Glutamatergic neuron (in vitro differentiated cells): ENCODE measurements at regions not wholly inside any gene's neighbourhood (a gene's known extent, or its start where the extent isn't known, plus 50 kb on each side); places are given as distances from the start of the nearest gene placed in this dataset.

Source experiments
- DNase-seq: peaks from one replicate; pipeline ENCODE4 v3.0.0; 2022
- H3K27ac Mint-ChIP-seq: one replicate; pipeline ENCODE4 v1.8.0; 2020; ENCODE audit warnings: mild to moderate bottlenecking, mixed read lengths, inconsistent platforms; ENCODE audit not compliant: unreplicated experiment
- H3K27me3 Mint-ChIP-seq: one replicate; pipeline ENCODE4 v1.8.0; 2020; ENCODE audit warnings: mild to moderate bottlenecking, moderate library complexity, mixed read lengths, inconsistent platforms; ENCODE audit not compliant: unreplicated experiment
- H3K36me3 Mint-ChIP-seq: one replicate; pipeline ENCODE4 v1.8.0; 2020; ENCODE audit warnings: mild to moderate bottlenecking, mixed read lengths, inconsistent platforms; ENCODE audit not compliant: unreplicated experiment
- H3K4me1 Mint-ChIP-seq: one replicate; pipeline ENCODE4 v1.8.0; 2020; ENCODE audit warnings: mild to moderate bottlenecking, low read depth, mixed read lengths, inconsistent platforms; ENCODE audit not compliant: unreplicated experiment
- H3K4me3 Mint-ChIP-seq: one replicate; pipeline ENCODE4 v1.8.0; 2020; ENCODE audit warnings: mild to moderate bottlenecking, mixed read lengths, inconsistent platforms; ENCODE audit not compliant: unreplicated experiment
- H3K9me3 Mint-ChIP-seq: one replicate; pipeline ENCODE4 v1.8.0; 2020; ENCODE audit warnings: mild to moderate bottlenecking, moderate library complexity, mixed read lengths, inconsistent platforms; ENCODE audit not compliant: unreplicated experiment
- TF ChIP-seq, protein P1 (sequence below): fragments of 200-600 bp; sonication (generic); IDR thresholded peaks from one replicate; pipeline ENCODE4 v1.5.0; 2021; ENCODE audit not compliant: partially characterized antibody, unreplicated experiment

DNA sequence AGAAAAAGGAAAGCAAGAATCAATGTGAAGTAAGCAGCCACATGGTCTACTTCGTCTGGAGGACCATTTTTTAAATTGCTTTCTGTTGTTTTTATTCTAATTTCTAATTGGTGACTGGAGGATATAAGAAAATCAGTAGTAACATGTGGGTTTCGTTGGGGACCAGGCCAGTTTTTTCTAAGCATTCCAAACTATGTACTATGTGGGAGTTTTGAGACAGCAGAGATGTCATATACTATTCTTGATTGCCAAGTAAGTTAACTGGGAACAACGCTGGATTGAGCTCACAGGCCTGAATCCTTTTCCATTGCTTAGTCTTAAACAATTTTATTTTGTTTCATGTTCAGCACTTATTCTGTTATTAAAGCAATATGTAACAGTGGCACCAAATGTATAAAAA lies 225.7 kb downstream of the TMEM167A start:
- H3K27ac Mint-ChIP-seq: no peak overlapping the region
- no peaks in the 10 kb centered on the region for H3K27me3 Mint-ChIP-seq
- peaks cover 4% of the 10 kb centered on the region for H3K36me3 Mint-ChIP-seq
- no peak overlapping the region for H3K4me3 Mint-ChIP-seq
- DNase-seq: no peak
- peaks cover under 1% of the 10 kb centered on the region for H3K9me3 Mint-ChIP-seq
- TF ChIP-seq, protein P1, sequence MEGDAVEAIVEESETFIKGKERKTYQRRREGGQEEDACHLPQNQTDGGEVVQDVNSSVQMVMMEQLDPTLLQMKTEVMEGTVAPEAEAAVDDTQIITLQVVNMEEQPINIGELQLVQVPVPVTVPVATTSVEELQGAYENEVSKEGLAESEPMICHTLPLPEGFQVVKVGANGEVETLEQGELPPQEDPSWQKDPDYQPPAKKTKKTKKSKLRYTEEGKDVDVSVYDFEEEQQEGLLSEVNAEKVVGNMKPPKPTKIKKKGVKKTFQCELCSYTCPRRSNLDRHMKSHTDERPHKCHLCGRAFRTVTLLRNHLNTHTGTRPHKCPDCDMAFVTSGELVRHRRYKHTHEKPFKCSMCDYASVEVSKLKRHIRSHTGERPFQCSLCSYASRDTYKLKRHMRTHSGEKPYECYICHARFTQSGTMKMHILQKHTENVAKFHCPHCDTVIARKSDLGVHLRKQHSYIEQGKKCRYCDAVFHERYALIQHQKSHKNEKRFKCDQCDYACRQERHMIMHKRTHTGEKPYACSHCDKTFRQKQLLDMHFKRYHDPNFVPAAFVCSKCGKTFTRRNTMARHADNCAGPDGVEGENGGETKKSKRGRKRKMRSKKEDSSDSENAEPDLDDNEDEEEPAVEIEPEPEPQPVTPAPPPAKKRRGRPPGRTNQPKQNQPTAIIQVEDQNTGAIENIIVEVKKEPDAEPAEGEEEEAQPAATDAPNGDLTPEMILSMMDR: no peak
- H3K4me1 Mint-ChIP-seq: peaks cover 4% of the 10 kb centered on the region

DNA sequence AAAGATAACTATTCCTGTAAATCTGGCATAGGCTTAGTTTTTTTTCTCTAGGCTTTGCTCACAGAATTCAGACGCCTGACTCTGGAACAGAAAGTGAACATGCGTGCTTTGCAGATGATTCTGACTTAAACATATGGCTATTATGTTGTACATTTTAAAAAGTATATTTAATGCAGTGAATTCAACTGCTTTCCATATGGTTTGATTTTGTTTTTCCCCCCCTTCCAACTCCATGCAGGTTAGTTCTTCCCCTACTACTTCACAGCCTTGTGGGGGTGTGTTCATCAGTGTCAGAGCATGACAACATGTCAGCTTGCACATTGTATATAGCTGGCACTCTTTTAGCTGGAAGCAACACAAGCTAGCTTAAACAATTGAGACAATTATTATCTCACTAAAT lies 226.8 kb downstream of the TMEM167A start:
- Mint-ChIP-seq H3K36me3 (peaks cover 5% of the 10 kb centered on the region), H3K27me3 (no peaks in the 10 kb centered on the region), H3K9me3 (peaks cover 2% of the 10 kb centered on the region), H3K4me1 (peaks cover 4% of the 10 kb centered on the region), H3K27ac (no peak overlapping the region), H3K4me3 (no peak overlapping the region)
- TF ChIP-seq, protein P1: no peak
- no peak for DNase-seq

DNA sequence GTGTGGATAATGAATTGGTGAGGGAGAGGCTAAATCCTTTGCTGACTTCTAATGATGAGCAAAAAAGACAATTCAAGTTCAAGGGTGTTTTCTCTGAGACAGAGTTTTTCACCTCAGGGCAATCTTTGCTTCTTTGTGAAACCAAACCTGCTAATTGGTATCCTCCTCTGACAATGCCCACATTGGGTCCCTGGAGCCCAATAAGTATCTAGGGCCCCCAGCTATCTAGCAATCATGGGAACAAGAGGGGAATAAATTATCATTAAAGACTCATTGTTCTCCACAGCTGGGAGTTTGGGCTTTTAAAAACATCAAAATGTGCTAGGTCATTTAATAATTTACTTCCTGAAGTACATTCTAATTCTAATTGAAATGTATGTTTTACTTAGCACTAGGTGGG lies 227.3 kb downstream of the TMEM167A start:
- H3K36me3 Mint-ChIP-seq: peaks cover 5% of the 10 kb centered on the region
- no peak overlapping the region for H3K4me3 Mint-ChIP-seq
- H3K4me1 Mint-ChIP-seq: peaks cover 4% of the 10 kb centered on the region
- no peak for DNase-seq
- H3K27me3 Mint-ChIP-seq: no peaks in the 10 kb centered on the region
- H3K27ac Mint-ChIP-seq: no peak overlapping the region
- H3K9me3 Mint-ChIP-seq: peaks cover 2% of the 10 kb centered on the region
- TF ChIP-seq, protein P1: no peak

DNA sequence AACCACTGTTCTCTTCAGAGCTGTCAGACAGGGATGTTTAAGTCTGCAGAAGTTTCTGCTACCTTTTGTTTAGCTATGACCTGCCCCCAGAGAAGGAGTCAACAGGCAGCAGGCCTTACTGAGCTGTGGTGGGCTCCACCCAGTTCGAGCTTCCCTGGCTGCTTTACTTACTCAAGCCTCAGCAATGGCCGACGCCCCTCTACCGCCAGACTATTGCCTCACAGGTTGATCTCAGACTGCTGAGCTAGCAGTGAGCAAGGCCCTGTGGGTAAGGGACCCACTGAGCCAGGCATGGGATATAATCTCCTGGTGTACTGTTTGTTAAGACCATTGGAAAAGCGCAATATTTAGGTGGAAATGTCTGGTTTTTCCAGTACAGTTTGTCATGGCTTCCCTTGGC lies 229.6 kb downstream of the TMEM167A start:
- no peak overlapping the region for H3K4me3 Mint-ChIP-seq
- no peak overlapping the region for H3K27ac Mint-ChIP-seq
- H3K9me3 Mint-ChIP-seq: peaks cover 2% of the 10 kb centered on the region
- peaks cover 5% of the 10 kb centered on the region for H3K36me3 Mint-ChIP-seq
- peaks cover 4% of the 10 kb centered on the region for H3K4me1 Mint-ChIP-seq
- no peaks in the 10 kb centered on the region for H3K27me3 Mint-ChIP-seq
- TF ChIP-seq, protein P1: no peak
- DNase-seq: no peak

DNA sequence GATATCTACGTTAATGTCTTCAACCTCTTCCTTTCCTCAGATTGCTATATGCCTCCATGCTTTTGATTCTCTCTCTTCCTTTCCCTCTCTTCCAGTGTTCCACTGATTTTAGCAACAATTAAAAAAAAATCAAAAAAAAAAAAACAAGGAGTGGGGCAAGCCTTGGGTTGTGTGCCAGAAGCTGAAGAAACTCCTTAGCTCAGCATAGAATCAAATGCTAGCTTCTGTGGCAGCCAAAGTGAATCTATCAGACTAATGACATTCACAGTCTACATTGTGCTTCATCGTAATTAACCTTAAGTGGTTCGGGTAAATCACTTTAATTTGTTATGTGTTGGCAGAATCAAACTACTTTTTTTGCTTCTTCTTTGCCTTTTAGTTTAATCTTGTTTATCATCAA lies 237.3 kb downstream of the TMEM167A start:
- TF ChIP-seq, protein P1: no peak
- Mint-ChIP-seq H3K9me3 (peaks cover 9% of the 10 kb centered on the region), H3K27me3 (no peaks in the 10 kb centered on the region), H3K4me3 (no peak overlapping the region), H3K27ac (no peak overlapping the region), H3K36me3 (peaks cover 13% of the 10 kb centered on the region), H3K4me1 (no peaks in the 10 kb centered on the region)
- no peak for DNase-seq
